GM19239 (cell line): ENCODE measurements at regions not wholly inside any gene's neighbourhood (a gene's known extent, or its start where the extent isn't known, plus 50 kb on each side); places are given as distances from the start of the nearest gene placed in this dataset.

Experiments
- DNase-seq: peaks from one replicate; pipeline ENCODE4 v3.0.0; 2011; ENCODE audit warnings: low spot score; ENCODE audit not compliant: insufficient read length
- FAIRE-seq: peaks from 2 replicates; lab custom pipeline; 2011; peaks lifted over from hg19 to GRCh38; lab: Jason Lieb, UNC

DNA sequence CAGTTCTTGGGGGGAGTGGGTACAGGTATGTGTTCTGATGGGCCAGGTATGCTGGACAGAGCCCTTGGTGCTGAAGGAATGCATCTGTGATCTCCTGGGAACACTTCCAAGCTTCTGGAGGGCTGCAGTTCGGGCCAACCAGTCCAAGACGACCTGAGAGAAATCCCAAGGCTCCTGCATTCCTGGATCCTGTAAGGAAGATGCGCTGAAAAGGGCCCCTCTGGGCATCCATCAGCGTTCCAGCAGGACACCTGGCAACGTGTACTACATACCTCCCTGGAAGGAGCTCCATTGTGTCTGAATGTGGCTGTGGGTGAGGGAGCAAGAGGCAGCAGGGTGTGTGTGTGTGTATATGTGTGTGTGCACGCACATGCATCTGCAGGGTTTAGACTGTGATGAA, 144.7 kb downstream of the FAM43A start:
- FAIRE-seq = no peak

DNA sequence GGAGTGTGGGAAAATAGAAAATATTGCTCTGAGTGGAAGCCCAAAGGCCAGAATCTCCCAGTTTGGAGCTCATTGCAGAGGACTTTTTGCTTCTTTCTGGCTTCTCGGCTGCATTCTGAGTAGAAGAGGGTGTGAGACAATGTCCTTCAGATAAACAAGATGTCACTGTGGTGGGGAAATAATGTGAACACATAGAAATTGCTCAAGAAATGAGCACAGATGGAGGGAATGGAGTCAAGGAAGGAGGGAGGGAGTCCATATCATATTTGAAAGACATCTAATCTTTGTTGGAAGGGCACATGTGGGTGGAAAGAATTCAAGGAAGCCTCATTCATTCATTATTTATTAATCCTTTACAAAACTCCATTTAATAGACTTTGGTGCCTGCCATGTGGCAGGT, 145.3 kb downstream of the FAM43A start:
- no peak for DNase-seq
- no peak for FAIRE-seq

More for the DNA sequence above, 144.7 kb downstream of the FAM43A start:
- no peak for DNase-seq

DNA sequence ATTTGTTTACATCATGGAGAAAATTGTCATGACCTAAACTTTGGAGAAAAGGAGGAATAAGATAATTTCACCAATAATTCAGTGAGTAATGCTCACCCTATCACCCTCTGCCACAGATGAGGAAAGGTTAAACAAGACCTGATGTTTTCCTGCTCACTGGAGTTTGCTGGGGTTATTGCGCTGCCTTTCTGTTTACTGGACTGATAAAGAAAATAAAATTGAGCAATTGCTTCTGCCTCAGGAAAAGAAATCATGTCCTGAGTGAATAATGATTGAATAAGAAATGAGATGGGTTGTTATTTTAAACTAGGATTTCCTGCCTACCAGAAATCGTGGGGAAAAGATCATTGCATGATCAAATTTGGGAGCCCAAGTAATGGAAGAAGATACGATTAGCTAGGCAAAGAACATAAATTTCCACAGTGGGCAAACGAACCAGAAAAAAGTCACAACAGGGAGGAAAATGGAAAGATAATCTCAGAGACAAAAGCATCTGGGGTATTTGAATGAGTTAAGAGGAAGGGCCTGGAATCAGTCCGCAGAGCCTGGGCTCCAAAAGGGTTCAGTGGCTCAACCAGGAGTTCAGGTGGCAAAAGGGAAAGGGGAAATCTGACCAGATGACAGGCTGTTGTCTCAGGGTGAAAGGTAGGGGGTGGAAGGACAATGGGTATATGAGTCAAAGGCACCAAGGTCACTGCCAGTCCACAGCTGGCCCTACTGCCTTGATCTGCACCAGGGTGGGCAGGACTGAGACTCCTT, 146.8 kb downstream of the FAM43A start:
- FAIRE-seq (no peak), DNase-seq (no peak)

DNA sequence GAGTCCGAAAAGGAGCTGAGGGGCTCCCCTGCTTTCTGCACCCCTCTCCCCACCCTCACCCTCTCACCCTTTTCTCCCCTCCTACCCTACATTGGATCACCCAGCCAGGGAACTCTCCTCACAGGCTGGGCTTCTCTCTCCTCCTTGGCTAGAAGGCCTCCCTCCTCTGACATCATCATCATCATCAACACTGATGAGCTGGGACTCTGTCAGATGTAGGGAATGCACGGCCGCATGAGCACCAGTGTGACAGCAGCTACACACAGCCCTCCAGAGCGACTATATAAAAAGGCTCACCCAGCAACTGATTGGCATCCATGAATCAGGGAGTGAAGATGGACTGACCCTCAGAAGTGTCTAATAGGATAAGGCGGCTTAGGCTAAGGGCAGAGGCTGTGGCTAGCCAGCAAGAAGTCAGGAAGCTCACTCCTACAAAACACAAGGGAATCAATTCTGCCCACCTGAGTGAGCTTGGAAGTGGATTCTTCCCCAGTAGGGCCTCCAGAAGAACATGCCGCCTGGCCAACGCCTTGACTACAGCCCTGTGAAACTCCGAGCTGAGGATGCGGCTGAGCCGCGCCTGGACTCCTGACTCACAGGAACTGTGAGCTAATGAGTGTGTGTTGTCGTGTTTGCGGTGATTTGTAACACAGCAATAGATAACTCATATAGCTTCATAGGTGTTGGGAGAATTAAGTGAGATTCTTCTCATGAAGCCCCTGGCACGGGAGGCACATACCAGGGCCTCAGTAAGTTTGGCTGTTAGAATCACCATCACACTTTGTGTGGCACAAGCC, 147.6 kb downstream of the FAM43A start:
- no peak for FAIRE-seq
- no peak for DNase-seq

DNA sequence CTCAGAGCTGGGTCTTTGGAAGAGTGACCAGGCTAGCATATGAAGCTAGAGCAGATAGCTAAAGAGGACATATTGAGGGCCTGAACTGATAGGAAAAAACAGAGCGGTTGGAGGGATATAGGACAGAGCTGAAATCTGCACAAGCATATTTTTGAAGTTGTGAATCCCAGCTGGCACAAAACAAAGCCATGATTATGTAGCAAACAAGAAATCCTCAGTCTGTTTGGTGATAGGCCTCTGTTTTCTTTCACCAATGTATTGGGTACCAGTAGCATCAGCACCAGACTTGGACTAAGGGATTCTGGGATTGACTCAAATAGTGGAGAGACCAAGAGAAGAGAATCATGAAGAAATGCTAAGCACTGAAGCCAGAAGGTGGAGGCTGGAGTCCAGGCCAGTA, 151.0 kb downstream of the FAM43A start:
- FAIRE-seq (no peak), DNase-seq (no peak)

DNA sequence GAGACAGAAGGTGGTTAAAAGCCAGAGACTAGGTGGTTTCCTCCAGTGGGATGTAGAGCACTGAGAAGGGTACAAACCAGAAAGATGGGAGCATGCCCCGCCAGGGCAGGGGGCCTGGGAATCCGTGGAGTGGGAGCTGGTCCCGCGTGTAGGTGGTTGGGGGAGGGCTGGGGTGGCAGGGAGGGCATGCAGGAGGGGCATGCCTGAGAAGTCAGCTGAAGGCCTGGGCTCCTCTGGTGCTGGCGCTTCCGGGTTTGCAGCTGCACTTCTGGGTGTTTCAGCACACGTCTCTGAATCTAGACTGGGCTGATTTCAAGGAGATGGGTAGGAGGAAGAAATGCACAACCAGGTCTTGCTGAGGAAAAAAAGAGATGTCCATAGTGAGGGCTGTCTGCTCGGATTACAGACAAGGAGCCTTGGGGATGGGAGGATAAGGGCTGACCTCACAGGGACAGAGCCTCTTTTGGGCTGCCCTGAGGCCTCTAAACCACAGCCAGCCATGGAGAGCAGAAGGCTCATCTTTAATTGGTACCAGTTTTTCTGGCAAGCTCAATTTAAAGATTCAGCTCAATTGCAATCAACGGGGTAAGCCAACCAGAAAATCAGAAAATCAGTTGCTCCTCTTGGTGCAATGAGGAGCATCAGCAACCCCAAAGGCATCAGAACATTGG, 151.9 kb downstream of the FAM43A start:
- DNase-seq = no peak
- FAIRE-seq = no peak

DNA sequence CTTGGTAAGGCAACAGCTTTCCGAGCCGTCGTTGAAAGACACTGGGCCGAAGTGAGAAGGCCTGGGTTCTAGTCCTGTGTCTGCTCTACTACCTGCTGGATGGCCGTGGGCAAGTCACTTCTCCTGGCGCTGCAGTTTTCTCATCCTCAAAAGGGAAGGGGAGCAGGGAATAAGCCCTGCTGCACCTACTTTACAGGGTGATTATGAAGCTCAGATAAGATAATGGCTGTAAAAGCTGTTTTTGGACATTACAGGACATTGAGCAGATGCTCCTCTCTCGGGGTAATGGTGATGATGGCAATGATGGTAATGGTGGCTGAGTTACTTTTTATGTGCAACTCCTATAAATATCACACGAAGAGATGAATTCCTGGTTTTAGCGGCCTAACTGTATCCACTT, 152.6 kb downstream of the FAM43A start:
- FAIRE-seq = no peak
- no peak for DNase-seq

DNA sequence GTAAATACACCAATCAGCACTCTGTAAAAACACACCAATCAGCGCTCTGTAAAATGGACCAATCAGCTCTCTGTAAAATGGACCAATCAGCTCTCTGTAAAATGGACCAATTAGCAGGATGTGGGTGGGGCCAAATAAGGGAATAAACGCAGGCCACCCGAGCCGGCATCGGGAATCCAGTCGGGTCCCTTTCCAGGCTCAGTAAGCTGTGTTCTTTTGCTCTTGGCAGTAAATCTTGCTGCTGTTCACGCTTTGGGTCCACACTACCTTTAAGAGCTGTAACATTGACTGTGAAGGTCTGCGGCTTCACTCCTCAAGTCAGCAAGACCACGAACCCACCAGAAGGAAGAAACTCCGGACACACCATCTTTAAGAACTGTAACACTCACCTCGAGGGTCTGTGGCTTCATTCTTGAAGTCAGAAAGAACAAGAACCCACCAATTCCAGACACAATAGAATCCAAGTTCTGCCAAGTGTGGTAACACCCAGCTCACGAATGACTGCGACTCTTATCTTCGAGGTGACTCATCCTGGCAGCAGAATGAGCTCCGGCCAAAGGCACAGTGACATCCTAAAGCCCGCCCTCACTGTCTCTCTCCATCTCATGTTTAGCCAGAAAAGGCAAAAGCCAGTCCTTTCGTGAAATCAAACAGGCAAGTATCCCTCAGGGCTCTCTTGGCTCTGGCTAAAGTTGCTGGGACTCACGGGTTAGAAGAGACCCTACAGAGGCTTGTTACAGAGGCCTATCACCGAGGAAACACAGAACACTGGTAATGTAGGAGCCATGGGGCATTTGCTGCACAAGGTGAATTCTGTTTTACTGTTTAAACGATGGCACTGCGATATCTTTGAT, 155.2 kb downstream of the FAM43A start:
- no peak for FAIRE-seq

DNA sequence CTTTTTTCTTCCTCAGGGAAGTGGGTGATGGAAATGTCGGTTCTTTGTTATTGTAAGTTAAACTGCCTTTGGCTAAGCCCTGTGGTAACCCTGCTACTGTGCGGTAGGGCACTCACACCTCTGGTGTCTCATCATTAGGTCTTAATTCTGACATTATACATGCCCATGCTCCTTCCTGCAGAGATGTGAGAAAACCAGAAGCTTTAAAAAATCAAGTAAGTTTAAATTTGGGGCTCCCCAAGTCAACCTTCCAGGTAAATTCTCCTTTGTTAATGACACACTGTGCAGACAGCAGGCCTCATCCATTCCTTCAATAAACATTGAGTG, 155.8 kb downstream of the FAM43A start:
- DNase-seq (no peak), FAIRE-seq (no peak)

More for the DNA sequence above, 155.2 kb downstream of the FAM43A start:
- no peak for DNase-seq

DNA sequence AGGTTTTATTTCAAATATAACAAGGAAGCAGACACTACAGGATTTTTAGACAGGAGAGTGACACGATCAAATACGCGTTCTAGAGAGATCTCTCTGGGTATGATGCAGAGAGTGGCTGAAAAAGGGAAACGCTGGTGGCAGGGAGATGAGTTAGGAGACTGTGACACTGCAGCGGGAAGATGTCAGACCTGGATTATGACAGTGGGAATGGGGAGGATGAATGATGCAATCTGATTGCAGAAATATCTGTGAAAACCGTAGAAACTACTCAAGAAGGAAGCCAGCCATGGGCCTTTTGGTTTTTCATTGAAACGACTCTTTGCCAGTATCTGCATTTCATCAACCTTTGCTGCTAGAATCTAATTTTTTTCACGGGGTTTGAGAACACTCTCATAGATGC, 157.9 kb downstream of the FAM43A start:
- DNase-seq (no peak), FAIRE-seq (no peak)

DNA sequence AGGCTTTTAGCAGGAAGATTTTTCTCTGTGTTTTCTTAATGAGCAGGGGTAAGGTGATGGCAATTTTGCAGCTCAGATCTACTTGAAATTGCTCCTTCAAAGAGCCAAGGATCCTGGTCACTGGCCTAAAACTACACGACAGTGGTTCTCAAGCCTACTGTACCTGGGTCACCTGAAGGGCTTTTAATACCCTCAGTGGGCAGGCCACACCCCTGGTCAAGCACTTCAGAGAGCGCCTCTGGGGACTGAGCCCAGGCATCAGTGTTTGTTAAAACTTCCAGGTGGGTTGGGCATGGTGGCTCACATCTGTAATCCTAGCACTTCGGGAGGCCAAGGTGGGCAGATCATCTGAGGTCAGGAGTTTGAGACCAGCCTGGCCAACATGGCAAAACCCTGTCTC, 158.4 kb downstream of the FAM43A start:
- DNase-seq = no peak
- no peak for FAIRE-seq

DNA sequence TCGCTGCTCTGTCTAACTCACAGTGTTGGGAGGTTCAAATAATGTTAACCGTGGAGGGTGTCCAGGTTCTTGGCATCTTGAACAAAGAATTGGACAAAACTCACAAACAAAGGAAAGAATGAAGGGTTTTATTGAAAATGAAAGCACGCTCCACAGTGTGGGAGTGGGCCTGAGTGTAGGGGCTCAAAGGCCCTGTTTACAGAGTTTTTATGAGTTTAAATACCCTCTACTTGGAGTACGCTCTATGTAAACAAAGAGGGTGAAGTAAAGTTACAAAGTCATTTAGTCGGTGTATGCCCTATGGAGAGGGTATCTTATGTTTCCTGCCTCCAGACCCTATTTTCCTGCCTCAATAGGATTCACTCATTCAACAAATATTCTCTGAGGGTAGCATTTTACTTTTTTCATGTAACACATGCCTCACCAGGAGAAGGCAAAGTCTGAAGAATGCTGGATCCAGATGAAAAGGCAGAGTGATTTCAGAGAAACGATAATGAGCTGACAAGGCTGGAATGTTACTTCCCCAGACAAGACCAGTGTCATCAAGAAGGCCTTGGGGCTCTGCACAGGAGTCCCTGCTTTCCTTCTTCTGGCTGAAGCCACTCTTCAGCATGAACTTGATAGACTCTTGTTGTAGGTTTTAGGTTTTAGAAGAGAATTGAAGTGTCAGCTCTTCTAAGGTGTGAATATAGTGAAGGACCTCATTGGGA, 163.6 kb downstream of the FAM43A start:
- DNase-seq = no peak

DNA sequence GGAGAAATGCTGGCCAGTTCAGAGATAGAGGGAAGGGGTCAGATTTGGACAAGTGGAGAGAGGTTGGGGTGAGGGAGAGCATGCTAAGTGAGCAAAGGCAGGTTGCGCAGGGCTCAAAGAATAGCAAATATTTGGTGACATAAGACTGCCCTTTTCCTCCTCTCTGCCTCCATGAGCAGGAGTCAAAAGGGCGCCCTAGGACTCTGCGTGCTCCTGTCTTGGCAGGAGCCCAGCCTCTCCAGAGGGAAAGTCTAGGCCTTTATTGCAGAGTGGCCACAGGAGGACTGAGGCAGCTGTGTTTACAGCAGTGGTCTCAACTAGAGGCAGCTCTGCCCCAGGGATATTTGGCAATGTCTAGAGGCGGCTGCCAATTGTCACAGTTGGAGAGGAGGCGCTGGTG, 165.6 kb downstream of the FAM43A start:
- FAIRE-seq (no peak), DNase-seq (no peak)

More for the DNA sequence above, 163.6 kb downstream of the FAM43A start:
- no peak for FAIRE-seq

DNA sequence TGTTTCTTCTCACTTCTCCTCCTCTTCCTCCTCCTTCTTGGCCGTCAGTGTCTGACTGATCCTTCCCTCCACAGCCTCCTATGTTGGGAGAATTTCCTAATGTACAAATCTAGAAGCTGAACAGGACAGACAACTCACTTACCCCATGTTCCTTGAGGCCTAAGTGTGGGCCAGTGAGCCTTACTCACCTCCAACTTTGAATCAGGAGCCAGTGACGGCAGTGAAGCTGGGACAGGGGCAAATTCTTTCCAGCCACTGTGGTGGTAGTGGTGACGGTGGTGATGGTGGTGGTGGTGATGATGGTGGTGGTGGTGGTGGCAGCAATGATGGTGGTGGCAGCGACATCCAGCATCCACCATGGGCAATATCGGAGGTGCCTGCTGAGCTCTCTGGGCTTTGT, 166.3 kb downstream of the FAM43A start:
- no peak for DNase-seq
- no peak for FAIRE-seq

DNA sequence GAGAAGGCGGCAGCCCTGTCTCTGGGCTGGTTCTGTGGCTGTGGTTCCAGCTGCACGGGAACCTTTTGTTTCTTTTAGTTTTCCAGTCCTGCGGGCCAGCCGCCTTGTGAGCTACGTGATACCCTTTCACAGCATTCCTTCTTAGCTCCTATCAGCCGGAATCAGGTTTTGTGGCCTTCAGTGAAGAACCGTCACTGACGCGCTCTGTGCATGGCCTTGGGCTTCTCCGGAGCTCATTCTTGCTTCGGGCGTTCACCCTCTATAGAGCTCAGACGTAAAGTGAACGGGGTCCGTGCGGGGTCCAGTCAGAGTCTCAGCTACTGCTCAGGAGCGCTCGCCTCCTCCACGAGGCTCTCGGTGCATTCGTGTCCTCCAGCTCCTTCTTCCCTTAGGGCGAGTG, 166.7 kb downstream of the FAM43A start:
- DNase-seq = no peak
- no peak for FAIRE-seq

DNA sequence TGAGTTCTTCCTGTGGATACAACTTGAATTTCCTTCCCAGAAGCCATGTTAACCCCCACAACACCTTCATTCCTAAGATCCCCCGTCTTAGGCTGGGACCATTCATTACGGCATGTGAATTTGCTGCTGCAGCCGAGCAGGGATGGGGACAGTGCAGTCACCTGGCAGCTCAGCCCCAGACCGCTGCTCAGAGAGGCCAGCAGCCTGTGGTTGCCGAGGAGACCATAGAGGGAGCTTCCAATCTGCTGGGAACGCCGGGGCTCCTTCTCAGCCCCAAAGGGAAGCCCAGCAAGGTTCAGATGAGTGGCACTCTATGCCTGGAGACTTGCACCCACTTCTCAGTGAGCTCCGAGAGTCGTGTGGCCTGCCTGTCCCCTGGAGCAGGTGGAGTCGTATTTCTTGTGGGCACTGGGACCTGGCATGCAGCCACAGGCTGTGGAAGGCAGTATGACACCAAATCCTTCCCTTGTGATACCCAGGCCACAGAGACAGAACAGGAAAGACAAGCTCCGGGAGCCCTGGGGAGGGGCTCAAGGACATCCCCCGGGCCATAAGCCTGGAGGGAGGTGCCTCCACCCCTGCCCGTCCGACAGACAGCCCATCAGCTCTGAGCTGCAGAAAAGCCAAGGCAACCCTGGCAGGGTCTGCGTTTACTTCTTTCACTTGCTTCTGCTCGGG, 167.3 kb downstream of the FAM43A start:
- no peak for DNase-seq
- no peak for FAIRE-seq

DNA sequence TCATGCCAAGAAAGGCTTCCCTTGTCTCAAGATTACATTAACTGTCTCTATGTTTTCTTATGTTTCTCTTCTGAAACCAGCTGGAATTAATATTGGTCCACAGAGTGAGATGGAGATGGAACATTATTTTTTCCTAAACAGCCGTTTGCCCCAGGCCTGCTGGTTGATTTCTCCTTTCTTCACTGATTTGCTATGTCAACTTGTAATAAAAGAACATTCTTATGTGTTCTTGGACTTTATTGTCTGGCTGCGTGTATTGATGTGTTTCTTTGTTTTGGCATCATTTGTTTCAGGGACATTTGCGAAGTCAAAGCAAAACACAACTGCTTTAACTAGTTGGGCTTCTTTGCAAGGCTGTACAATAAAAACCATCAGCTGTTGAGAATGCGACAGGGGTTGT, 168.5 kb downstream of the FAM43A start:
- no peak for DNase-seq
- FAIRE-seq = no peak

DNA sequence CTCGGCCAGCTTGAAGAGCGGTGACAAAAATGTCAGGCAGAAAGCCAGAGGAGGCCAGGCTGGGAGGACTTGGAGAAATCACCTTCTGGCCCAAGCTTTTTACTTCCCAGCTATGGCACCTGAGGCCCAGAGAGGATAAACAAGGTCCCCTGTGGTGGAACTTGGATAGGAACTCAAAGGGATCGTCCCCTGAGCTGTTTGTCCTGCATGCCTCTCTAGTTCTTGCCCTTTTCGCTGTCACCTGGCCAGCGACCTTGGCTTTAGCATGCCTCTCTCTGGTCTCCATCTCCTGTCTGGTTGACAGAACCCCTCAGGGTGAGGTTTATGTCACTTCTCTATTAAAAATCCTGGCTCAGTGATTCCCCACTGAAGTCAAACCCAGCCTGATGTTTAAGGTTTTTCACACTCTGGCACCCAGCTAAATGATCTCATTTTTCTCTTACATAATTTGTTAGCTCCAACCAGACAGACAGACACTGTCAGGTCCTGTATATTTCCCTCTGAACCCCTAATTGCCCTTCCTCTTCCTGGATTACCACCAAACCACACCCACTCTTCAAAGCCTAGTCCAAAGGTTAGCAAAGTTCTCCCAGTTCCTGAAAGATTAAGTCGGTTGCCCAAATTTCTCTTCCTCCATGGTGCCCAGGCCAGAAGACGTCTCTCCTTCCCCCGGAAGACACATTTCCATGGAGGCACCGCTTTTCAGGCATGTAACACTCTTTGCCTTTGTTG, 169.1 kb downstream of the FAM43A start:
- FAIRE-seq = no peak
- no peak for DNase-seq

DNA sequence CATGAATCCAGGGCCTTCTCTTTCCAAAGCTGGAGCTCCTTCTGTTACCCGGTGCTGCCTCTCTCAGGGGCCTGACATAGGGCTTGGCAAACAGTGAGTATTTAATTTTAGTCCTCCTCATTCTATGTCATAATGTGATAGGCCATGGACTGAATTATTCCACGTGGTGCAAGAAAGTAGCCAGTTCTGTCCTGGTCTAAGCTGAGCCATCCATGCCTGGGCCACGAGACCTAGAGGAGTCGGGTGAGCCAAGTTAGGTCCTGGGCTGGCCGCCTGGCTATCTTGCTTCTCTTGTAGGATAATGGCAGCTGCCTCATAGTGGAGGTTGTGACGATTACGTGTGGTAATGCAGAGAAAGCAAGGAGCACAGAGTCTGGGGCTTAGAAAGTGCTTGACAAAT, 170.6 kb downstream of the FAM43A start:
- DNase-seq (no peak), FAIRE-seq (no peak)
